Cerebellar nuclear complex (tissue), 1 donor: ENCODE measurements at regions not wholly inside any gene's neighbourhood (a gene's known extent, or its start where the extent isn't known, plus 50 kb on each side); places are given as distances from the start of the nearest gene placed in this dataset.
A peak's percentile ranks its signal among the peaks of the same experiment; 100 is the strongest.

Experiments
- DNase-seq, 2 experiments: peaks; one replicate each; lab custom pipeline; 2025; lab: John Stamatoyannopoulos, UW

DNA sequence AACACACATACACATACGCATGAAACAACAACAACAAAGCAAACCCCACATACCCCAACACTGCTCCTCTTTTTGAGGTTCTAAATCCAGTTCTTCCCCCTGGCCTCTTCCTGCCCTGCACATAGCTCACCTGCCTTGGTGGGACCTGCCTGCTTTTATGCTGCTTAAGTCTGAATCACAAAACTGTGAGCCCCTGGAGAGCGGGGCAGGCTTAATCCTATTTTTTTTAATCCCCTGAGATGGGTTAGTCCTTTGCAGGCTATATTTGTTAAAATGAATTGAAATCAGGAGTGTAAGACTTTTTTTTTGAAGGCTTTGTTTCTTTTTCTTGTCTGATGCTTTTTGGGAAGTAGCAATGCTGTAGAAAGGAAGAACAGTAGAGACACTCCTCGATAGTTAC is 84.6 kb upstream of the MAX start:
- no peak for DNase-seq

DNA sequence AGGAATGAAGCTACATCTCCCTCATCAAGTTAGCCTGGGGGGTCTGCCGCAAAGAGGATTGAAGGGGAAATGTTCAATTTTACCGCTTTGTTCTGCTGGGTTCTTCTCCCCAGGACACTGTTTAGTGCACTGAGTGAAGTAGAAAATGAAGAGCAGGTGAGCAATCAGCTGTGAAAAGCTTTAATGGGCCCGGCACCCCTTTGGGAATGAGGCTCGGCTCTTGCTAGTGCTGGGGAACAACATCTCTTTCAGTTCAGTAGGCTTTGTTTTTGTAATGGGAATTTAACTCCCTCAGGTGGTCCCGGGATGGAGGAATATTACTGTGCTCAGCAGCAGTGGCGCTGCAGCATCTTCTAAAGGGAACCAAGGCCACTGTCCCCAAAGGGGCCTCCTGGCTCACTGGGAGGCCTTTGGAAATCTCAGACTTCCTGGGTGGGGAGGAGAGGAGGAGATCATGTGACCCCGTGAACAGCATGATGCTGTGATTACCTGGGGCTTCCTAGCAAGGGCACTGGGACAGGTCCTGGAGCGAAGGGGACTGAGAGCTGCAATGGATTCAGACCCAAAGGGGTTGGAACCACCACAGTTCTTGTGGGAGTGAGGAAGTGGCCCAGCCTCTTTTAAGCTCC is 85.2 kb upstream of the MAX start:
- no peak for DNase-seq

DNA sequence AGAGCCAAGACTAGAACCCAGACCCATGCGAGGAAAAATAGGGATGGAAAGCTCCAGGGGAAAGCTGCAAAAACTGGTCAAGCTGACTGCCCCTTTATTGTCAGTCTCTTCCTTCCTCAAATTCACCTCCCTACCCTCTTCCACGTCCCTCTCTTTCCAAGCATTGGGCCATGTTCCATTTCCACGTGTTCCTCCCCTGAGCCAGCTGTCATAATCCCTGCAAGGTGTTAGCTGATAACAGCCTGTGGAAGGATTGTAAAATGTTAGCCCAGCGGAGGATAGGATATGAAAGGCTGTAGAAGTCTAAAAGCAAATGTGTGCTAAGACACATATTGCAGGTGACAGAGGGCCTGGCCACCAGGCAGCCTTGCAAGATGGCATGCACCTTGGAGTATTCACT is 88.0 kb upstream of the MAX start:
- no peak for DNase-seq

DNA sequence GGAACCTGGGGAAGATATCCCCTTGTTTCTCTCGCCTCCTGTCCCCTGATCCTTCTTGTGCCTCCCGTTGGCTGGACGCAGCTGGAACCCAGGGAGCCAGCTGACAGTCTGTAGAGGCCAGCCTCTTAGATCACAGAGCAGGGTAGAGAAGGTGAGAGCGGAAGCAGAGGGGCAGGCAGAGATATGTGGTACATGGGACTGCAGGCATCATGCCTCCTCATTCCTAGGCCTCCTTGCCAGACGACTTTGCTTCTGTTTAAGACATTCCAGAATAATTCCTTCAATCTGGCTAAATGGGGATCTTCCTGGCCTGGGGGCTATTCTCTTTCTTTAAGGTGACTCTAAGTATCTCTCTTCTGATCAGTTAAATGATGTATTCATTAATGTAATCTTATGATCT is 89.4 kb upstream of the MAX start:
- DNase-seq, result no peak

DNA sequence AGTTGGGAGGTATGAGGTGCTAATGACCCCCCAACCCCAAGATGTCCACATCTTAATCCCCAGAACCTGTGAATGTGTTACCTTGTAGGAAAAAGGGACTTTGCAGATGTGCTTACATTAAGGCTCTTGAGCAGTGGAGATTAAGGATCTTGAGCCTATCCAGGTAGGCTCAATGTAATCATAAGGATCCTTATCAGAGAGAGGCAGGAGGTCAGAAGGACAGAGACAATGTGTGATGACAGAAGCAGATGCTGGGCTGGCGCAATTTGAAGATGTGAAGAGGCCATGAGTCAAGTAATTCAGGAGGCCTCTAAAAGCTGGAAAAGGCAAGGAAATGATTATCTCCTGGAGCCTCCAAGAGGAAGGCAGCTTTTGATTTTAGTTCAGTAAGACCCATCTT is 90.4 kb upstream of the MAX start:
- DNase-seq, result no peak

DNA sequence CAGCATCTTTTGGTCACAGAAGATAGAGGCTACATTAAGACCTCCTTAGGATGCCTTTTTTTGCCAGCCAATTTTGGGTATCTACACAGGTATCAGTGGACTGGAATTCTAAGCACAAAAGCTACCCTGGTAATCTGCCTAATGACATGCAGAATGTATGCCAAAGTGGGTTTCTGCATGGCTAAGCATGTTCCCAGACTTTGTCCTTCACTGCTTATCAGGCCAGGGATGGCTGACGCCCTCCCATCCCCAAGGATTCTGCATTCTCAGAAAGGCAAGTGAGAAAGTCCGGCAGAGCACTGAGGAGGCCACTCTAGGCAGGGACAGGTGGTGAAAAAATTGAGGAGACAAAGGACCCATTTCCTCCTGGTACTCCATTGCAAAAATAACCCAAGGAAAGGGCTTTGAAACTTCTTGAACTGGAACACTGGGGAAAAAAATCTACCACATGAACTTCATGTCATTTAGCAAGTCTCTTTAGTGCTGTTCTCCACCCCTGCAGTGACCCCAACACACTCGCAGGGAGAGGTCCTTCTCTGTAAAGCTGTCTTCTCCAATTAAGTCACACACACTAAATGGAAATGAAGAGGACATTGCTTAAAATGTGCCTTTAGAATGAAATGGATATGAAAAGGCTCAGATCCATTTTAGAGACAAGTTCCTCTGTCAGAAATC is 91.7 kb upstream of the MAX start:
- peak in 1 of 2 experiments; percentile 10 for DNase-seq

DNA sequence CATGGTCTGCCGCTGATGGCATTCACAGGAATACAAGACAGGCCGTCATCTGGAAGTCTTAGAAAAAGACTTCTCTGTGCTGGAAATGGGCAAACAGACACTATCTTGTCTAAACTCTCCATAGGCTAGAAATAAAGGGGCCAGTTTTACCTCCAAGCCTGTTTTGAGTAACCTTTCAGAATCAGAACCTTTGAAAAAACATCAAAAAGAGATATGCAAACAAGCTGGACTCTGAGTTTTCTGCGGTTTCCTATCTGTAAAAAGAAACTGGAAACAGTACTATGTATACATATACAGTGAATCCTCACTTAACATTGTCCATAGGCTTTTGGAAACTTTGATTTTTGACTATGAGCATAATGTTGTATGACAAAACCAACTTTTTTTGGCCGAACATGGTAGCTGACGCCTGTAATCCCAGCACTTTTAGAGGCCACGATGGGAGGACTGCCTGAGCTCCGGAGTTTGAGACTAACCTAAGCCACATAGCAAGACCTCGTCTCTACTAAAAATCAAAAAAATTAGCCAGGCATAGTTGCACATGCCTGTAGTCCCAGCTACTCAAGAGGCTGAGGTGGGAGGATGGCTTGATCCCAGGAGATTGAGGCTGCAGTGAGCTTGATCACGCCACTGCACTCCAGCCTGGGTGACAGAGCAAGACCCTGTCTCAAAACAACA is 92.9 kb upstream of the MAX start:
- DNase-seq, result no peak

DNA sequence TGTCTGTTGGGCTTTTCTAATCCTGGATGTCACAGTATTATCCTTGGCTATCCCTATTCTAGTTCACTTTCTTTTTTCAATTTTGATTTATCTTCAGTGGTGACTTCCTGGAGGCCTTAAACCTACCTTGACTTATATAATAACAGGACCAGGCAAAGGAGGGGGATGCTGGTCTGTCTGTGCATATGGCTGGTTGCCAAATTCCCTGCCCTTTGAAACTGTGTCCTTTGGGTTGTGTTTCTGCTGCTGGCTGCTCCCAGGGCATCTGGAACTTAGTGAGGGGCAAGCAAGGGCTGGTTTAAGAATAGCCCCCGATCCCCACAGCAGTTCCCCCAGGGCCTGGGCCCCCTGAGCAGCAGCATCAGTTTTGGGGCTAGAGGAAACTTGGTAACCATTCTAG is 96.0 kb upstream of the MAX start:
- no peak for DNase-seq

DNA sequence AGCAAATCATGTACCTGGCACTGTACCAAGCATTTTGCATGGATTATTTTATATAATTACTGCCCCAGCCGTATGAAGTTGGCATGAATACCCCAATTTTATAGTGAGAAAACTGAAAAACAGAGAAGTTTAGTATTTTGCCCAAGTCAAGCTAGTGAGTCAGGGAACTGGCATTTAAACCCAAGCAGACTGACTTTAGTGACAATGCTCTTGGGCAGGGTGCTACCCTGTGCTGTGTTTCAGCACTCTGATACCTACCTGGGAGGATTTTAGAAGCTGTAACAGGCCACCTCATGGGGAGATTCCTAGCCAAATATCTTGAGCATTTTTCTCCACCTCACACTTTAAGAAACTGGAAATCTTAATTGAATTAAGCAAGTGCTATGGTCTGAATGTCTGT is 98.1 kb upstream of the MAX start:
- no peak for DNase-seq

DNA sequence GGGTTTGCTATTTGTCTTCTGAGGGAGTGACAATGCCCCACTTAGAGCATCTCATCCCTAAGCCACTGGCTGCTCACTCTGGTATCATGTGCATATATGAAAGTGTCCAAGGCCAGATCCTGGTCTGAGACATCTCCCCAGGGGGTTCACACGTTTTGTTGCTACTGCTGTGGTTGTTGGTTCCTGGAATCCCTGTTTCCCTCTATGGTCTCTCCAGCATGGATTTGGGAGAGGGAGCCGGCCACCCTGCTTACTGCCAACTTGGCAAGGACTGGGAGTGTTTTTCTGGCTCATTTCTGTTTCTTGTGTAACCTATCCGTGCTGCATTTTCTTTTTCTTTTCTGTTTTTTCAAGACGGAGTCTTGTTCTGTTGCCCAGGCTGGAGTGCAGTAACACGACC is 101.3 kb upstream of the MAX start:
- DNase-seq, result no peak

DNA sequence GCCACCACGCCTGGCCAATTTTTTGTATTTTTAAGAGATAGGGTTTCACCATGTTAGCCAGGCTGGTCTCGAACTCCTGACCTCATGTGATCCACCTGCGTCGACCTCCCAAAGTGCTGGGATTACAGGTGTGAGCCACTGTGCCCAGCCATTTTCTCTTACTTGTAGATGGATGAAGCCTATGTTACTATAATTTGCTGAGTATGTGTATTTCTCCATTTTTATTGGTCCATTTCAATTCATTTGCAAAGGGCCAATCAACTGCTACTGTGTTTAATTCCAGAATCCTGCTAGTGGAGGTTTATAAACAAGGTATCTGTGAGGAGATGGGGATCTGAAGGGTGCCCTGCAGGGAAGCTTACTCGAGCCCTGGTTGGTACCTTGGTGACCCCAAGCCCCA is 101.7 kb upstream of the MAX start:
- DNase-seq, result no peak

DNA sequence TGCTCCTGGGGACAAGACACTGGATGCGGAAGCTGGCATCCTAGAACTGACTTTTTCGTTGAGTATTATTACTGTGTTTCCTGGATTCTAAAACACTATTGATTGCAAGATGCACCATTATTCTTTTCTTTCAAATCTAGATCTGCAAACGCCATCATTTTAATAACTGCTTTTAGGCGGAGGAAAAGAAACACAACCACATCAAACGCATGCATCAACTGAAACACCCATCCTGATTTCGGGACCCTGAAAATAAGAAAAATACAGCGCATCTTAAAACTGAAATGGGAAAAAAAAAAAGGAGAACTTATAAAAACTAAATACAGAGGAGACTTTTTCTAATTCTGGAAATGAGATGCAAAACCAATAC is 103.7 kb upstream of the MAX start:
- DNase-seq, result no peak

DNA sequence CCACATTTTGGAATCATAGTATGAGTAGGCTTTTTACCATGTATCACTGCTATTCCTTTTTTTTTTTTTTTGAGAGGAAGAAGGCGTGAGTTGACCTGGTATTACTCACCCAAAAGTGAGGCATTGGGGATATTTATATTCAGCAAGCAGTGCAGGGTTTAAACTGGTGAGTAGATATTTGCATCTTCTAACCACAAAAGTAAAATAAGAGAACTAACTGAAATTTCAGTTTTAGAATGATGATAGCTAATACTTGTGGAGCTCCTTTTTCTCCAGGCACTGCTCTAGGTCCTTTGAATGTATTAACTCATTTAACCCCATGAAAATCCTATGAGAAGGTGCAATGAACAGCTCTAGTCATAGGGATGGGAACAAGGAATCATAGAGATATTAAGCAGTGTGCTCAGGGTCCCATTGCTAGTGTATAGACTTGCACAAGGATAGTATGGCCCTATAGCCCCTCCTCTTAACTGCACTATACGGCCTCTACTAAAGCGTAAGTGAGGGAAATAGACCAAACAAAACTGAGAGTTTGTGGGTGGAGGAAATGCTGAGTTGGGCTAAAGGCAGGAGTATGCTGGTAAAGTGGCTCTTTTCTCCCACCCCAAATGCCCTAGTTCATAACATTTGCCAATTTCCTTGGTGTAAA is 104.3 kb upstream of the MAX start:
- no peak for DNase-seq

DNA sequence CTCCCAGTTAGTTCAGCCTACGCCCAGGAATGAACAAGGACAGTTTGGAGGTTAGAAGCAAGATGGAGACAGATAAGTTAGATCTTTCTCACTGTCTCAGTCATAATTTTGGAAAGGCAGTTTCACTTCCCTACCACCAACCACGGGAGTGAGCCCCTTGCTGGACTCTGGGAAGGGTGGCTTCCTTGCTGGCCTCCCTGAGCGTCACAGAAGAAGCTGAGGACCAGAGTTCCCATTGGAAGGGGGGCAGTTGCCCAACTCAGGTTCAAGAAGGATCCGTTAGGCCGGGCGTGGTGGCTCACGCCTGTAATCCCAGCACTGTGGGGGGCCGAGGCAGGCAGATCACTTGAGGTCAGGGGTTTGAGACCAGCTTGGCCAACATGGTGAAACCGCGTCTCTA is 106.2 kb upstream of the MAX start:
- no peak for DNase-seq

DNA sequence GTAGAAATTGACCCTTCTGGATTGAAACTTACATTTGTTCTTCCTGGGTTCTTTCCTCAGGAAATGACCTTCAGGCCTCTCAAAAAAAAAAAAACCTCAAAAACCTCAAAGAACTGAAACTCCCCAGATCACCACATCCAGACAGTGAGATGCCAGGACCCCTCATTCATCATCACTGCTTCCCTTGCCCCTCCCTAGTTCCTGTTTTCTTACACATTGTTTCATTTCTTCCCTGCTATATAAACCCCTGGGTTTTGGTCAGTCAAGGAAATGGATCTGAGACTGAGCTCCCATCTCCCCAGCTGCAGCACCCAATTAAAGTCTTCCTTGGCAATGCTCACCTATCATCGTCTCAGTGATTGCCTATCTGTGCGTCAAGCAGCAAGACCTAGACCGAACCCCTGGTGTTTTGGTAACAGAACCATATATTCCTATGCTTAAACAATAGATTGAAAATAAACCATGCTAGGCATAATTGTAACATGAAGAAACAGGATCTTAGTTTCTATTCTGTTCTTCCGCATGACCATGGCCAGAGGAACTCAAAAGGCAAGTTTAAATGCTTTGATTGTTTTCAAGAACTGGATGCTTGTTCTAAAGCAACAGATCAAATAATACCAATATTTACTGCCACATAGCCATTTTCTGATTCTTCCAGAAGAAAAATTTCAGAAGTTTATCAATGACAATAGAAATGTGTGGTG is 108.0 kb upstream of the MAX start:
- no peak for DNase-seq

DNA sequence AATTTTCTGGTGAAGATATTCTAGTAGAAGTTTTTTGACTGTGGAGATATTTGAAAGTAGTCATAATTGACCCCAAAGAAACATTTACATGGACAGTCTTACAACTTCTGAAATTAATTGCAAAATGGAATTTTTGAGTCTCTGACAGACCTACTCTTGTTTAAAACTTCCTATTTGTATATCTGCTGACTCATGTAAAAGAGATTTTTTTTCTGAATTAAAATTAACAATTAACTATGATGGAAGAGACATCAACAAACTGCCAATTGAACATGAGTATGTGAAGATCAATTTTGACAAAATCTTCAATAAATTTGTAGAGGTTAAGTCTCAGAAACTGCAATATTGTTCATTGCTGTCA is 108.5 kb upstream of the MAX start:
- no peak for DNase-seq

DNA sequence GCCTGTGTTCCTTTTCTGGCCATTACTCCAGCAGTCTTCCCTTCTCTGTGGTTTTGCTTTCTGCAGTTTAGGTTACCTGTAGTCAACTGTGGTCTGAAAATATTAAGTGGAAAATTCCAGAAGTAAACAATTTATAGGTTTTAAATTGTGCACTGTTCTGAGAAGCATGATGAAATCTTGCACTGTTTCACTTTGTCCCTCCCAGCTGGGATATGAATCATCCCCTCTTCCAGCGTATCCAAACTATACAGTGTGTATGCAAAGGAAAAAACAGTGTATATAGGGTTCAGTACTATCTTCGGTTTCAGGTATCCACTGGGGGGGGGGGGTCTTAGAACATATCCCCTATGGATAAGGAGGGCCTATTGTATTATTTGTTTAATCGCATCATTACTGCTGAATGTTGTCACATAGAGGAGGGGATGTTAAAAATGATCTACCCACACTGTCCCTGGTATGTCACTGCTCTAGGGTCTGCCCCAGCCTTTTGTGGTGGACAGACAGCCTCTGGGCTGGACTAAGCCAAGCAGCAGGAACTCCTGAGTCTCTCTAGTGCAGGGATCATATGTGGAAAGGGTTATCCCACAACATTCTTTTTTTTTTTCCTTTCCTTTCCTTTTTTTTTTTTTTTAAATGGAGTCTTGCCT is 109.1 kb upstream of the MAX start:
- DNase-seq, result no peak

DNA sequence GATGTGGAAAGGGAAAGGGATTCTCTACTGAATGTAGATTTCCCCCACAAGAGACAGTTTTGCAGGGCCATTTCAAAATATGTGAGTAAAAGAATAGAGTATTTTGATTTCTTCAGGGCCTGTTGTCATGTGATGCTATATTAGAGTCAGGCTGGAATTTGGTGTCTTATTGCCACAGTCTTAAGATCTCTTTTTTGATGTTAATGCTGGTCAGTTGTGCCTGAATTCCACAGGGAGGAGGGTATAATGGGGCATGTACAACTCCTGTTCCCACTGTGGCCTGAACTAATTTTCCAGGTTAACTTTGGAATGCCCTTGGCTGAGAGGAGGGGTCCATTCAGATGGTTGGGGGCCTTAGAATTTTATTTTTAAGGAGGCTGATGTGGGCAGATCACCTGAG is 111.0 kb upstream of the MAX start:
- DNase-seq, result no peak

DNA sequence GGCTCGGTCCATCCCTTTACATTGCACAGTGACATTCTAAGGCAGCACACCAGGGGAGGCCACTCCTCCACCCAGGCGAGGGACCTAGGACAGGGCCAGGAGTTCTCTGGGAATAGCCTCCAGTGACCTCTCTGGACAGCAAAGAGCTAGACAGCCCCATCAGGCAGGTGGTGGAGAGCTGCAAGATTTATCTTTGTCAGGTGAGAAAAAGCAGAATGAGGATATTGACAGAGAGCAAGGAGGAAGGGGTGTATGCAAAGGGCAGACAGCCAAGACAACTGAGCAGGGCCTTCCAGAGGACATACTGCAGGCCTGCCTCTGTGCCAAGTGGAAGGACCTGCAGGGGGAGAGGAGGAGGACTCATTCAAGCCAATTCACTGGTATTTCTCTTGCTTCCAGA is 112.4 kb upstream of the MAX start:
- no peak for DNase-seq

DNA sequence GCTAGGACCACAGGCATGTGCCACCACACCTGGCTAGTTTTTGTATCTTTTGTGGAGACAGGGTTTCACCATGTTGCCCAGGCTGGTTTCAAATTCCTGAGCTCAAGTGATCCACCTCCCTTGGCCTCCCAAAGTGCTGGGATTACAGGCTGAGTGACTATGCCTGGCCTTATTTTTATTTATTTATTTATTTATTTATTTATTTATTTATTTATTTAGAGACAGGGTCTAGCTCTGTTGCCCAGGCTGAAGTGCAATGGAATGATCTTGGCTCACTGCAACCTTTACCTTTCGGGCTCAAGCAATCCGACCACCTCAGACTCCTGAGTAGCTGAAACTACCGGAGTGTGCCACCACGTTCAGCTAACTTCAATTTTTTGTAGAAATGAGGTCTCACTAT is 117.0 kb upstream of the MAX start:
- no peak for DNase-seq

DNA sequence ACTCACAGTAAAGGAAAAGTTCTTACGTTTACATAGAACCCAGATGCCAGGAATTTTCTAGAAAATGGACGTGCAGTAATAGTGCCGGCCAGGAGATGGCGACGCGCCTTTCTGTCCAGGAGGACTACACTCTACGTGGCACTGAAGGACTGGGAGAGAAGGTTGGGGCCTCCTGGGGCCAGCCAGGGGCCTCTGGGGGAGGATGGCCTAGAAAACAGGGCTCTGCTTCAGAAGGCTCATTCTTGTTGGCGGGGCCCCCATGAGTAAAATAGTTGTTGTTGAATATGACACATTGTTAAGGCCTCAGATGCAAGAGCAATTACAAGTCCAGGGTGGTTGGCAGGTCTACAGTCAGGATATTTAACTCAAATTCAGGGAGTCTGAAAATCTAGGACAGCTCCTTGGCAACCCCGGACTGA is 120.1 kb upstream of the MAX start:
- DNase-seq, result no peak

DNA sequence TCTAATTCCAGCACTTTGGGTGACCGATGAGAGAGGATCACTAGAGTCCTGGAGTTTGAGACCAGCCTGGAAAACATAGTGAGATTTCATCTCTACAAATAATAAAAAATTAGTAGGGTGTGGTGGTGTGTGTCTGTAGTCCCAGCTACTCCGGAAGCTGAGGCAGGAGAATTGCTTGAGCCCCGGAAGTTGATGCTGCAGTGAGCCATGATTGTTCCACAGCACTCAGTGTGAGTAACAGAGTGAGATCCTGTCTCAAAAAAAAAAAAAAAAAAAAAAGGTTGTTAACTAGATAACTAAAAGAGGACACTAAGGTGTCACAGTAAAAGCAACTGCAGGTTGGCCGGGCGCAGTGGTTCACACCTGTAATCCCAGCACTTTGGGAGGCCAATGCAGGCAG is 121.3 kb upstream of the MAX start:
- no peak for DNase-seq
